ENCODE measurements at regions not wholly inside any gene's neighbourhood (a gene's known extent, or its start where the extent isn't known, plus 50 kb on each side); places are given as distances from the start of the nearest gene placed in this dataset.

- DNase-seq (ENCODE audit: extremely low spot score, insufficient read length, low read depth) (no peak), FAIRE-seq (no peak)
These were observed 51.3 kb downstream of the TET3 start for GRCh38 chr2:74036010-74036409.

- DNase-seq (ENCODE audit: extremely low spot score, insufficient read length, low read depth) (no peak), FAIRE-seq (no peak)
These were observed 51.9 kb downstream of the TET3 start for GRCh38 chr2:74036450-74037195.

- DNase-seq (ENCODE audit: extremely low spot score, insufficient read length, low read depth) (peak; percentile 30), FAIRE-seq (peak; percentile 75)
These were observed 52.7 kb downstream of the TET3 start for GRCh38 chr2:74037379-74037860.

GRCh38 chr2:74039611-74040010 is 54.9 kb downstream of the TET3 start:
- DNase-seq (ENCODE audit: extremely low spot score, insufficient read length, low read depth) (no peak), FAIRE-seq (no peak)

- no peak for FAIRE-seq
- no peak for DNase-seq (ENCODE audit: extremely low spot score, insufficient read length, low read depth)
These were observed 56.5 kb downstream of the TET3 start for GRCh38 chr2:74041182-74041581.

GRCh38 chr2:74041726-74042125 is 57.0 kb downstream of the TET3 start:
- no peak for DNase-seq (ENCODE audit: extremely low spot score, insufficient read length, low read depth)
- no peak for FAIRE-seq

GRCh38 chr2:74042606-74043005 is 57.9 kb downstream of the TET3 start:
- FAIRE-seq (no peak), DNase-seq (ENCODE audit: extremely low spot score, insufficient read length, low read depth) (no peak)

- DNase-seq (ENCODE audit: extremely low spot score, insufficient read length, low read depth): no peak
- FAIRE-seq: no peak
These were observed 58.9 kb downstream of the TET3 start for GRCh38 chr2:74043345-74044329.

- FAIRE-seq (no peak), DNase-seq (ENCODE audit: extremely low spot score, insufficient read length, low read depth) (no peak)
These were observed 60.3 kb downstream of the TET3 start for GRCh38 chr2:74044999-74045398.

GRCh38 chr2:74045454-74045853 is 60.7 kb downstream of the TET3 start:
- DNase-seq (ENCODE audit: extremely low spot score, insufficient read length, low read depth): no peak
- no peak for FAIRE-seq

GRCh38 chr2:74046441-74046840 is 61.7 kb downstream of the TET3 start:
- DNase-seq (ENCODE audit: extremely low spot score, insufficient read length, low read depth) (no peak), FAIRE-seq (no peak)

GRCh38 chr2:74047152-74047551 is 62.4 kb downstream of the TET3 start:
- no peak for DNase-seq (ENCODE audit: extremely low spot score, insufficient read length, low read depth)

GRCh38 chr2:74048147-74048546 is 63.4 kb downstream of the TET3 start:
- DNase-seq (ENCODE audit: extremely low spot score, insufficient read length, low read depth): no peak

More at GRCh38 chr2:74047152-74047551, 62.4 kb downstream of the TET3 start:
- FAIRE-seq: no peak

GRCh38 chr2:74048843-74049519 is 64.3 kb downstream of the TET3 start:
- FAIRE-seq (no peak), DNase-seq (ENCODE audit: extremely low spot score, insufficient read length, low read depth) (no peak)

More at GRCh38 chr2:74048147-74048546, 63.4 kb downstream of the TET3 start:
- no peak for FAIRE-seq

- FAIRE-seq (no peak), DNase-seq (ENCODE audit: extremely low spot score, insufficient read length, low read depth) (no peak)
These were observed 65.4 kb downstream of the TET3 start for GRCh38 chr2:74050151-74050550.

GRCh38 chr2:74051504-74051903 is 66.8 kb downstream of the TET3 start:
- FAIRE-seq: no peak

GRCh38 chr2:74052732-74053710 is 68.3 kb downstream of the TET3 start:
- FAIRE-seq (peak; percentile 72), DNase-seq (ENCODE audit: extremely low spot score, insufficient read length, low read depth) (peak; percentile 22)

More at GRCh38 chr2:74051504-74051903, 66.8 kb downstream of the TET3 start:
- DNase-seq (ENCODE audit: extremely low spot score, insufficient read length, low read depth): no peak

- FAIRE-seq: no peak
- DNase-seq (ENCODE audit: extremely low spot score, insufficient read length, low read depth): no peak
These were observed 69.4 kb downstream of the TET3 start for GRCh38 chr2:74053959-74054715.

Measured in GM18507 (cell line).